ENCODE measurements at regions not wholly inside any gene's neighbourhood (a gene's known extent, or its start where the extent isn't known, plus 50 kb on each side); places are given as distances from the start of the nearest gene placed in this dataset.

DNA sequence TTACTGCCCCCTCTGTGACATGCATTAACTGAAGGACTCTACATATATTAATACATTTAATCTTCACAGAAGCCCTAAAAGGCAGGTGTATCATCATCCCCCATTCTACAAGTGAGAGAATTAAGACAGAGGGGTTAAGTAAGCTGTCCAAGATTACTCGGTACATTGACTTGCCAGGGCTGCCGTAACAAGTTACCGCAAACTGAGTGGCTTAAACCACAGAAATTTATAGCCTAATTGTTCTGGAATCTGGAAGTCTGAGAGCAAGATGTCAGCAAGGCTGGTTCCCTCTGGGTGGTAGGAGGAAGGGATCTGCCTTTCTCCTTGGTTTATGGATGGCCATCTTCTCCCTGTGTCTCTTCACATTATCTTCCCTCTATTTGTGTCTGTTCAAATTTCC lies 605.5 kb downstream of the EPHA4 start:
- TF ChIP-seq, protein P1, sequence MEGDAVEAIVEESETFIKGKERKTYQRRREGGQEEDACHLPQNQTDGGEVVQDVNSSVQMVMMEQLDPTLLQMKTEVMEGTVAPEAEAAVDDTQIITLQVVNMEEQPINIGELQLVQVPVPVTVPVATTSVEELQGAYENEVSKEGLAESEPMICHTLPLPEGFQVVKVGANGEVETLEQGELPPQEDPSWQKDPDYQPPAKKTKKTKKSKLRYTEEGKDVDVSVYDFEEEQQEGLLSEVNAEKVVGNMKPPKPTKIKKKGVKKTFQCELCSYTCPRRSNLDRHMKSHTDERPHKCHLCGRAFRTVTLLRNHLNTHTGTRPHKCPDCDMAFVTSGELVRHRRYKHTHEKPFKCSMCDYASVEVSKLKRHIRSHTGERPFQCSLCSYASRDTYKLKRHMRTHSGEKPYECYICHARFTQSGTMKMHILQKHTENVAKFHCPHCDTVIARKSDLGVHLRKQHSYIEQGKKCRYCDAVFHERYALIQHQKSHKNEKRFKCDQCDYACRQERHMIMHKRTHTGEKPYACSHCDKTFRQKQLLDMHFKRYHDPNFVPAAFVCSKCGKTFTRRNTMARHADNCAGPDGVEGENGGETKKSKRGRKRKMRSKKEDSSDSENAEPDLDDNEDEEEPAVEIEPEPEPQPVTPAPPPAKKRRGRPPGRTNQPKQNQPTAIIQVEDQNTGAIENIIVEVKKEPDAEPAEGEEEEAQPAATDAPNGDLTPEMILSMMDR (IDR thresholded peaks at IDR 0.05; ENCODE audit: insufficient read depth, low read depth, low read length) = no peak
- TF ChIP-seq EZH2 (IDR thresholded peaks at IDR 0.05; ENCODE audit: insufficient read depth, low read length) = no peak
